Esophagus squamous epithelium (tissue), 4 donors: ENCODE measurements at regions not wholly inside any gene's neighbourhood (a gene's known extent, or its start where the extent isn't known, plus 50 kb on each side); places are given as distances from the start of the nearest gene placed in this dataset.

ENCODE experiments used
- CTCF ChIP-seq, 6 experiments: fragments of 450-650 bp in 4 of 6; fragments of 200-600 bp in 2 of 6; sonication (generic) in 2 of 6; IDR thresholded peaks; one replicate each; pipeline ENCODE4 v1.5.1; 2016 to 2019; ENCODE audit warnings: antibody characterized with exemption in 6 of 6, mild to moderate bottlenecking in 4 of 6, moderate library complexity in 4 of 6
- POLR2A ChIP-seq, 4 donors: fragments of 450-650 bp; IDR thresholded peaks; one replicate each; pipeline ENCODE4 v1.6.1; 2017; ENCODE audit warnings: antibody characterized with exemption in 4 of 4, mild to moderate bottlenecking in 4 of 4, moderate library complexity in 3 of 4

- TF ChIP-seq CTCF (IDR thresholded peaks at IDR 0.05) = no peak
- no peak for TF ChIP-seq POLR2A (IDR thresholded peaks at IDR 0.05)
Observed at GRCh38 chr3:5358911-5359310, 171.4 kb downstream of the EDEM1 start.
